Panc1 (cell line): ENCODE measurements at regions not wholly inside any gene's neighbourhood (a gene's known extent, or its start where the extent isn't known, plus 50 kb on each side); places are given as distances from the start of the nearest gene placed in this dataset.

ENCODE experiments used
- SIN3A ChIP-seq: IDR thresholded peaks from 2 replicates; pipeline ENCODE4 v1.6.1; 2012; ENCODE audit warnings: low read depth, mild to moderate bottlenecking, low read length, moderate library complexity, borderline replicate concordance; ENCODE audit not compliant: insufficient read depth
- TF ChIP-seq, protein P1 (sequence below): fragments of 450-650 bp; IDR thresholded peaks from 2 replicates; pipeline ENCODE4 v1.5.1; 2017; ENCODE audit warnings: mild to moderate bottlenecking

DNA sequence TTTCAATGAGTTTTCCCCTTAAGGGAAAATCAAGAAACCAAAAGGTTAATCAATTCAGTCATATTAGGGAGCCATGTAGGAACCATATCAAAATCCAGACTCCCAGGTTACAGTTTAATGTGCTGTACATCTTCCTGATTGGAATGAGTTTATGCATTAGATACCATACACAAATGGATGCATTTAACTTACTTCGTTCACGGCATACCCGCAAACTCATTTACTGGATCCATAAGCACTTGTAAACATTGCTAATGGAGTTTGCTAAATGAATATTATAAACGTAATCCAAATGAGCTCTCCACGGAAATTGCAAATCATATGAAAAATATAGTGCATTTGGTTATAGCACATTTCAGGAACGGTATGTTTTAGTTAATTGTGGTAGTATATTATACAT lies 228.9 kb upstream of the G2E3 start:
- TF ChIP-seq, protein P1, sequence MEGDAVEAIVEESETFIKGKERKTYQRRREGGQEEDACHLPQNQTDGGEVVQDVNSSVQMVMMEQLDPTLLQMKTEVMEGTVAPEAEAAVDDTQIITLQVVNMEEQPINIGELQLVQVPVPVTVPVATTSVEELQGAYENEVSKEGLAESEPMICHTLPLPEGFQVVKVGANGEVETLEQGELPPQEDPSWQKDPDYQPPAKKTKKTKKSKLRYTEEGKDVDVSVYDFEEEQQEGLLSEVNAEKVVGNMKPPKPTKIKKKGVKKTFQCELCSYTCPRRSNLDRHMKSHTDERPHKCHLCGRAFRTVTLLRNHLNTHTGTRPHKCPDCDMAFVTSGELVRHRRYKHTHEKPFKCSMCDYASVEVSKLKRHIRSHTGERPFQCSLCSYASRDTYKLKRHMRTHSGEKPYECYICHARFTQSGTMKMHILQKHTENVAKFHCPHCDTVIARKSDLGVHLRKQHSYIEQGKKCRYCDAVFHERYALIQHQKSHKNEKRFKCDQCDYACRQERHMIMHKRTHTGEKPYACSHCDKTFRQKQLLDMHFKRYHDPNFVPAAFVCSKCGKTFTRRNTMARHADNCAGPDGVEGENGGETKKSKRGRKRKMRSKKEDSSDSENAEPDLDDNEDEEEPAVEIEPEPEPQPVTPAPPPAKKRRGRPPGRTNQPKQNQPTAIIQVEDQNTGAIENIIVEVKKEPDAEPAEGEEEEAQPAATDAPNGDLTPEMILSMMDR = no peak
- no peak for TF ChIP-seq SIN3A
